ENCODE measurements at regions not wholly inside any gene's neighbourhood (a gene's known extent, or its start where the extent isn't known, plus 50 kb on each side); places are given as distances from the start of the nearest gene placed in this dataset.

DNA sequence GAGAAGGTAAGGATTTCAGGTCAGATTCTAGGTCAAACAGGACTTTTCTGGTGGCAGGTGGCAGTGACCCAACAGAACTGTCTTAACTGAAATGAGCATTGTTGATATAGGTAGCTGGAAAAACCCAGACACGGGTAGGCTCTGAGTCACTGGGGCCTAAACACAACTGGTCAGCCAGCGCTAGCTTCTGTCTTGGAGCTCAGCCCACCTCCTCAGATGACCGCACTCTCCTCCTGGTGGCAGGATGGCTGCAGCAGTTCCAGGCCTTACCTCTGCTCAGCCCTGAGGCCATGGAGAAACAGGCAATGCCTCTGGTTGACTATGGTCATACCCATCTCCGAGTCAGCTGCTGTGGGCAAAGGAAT is 61.1 kb upstream of the GATA2 start:
- TF ChIP-seq, protein P1, sequence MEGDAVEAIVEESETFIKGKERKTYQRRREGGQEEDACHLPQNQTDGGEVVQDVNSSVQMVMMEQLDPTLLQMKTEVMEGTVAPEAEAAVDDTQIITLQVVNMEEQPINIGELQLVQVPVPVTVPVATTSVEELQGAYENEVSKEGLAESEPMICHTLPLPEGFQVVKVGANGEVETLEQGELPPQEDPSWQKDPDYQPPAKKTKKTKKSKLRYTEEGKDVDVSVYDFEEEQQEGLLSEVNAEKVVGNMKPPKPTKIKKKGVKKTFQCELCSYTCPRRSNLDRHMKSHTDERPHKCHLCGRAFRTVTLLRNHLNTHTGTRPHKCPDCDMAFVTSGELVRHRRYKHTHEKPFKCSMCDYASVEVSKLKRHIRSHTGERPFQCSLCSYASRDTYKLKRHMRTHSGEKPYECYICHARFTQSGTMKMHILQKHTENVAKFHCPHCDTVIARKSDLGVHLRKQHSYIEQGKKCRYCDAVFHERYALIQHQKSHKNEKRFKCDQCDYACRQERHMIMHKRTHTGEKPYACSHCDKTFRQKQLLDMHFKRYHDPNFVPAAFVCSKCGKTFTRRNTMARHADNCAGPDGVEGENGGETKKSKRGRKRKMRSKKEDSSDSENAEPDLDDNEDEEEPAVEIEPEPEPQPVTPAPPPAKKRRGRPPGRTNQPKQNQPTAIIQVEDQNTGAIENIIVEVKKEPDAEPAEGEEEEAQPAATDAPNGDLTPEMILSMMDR (IDR thresholded peaks at IDR 0.05) = no peak
- TF ChIP-seq POLR2A (IDR thresholded peaks at IDR 0.05; ENCODE audit: low read depth) = no peak

Measured in esophagus muscularis mucosa (tissue), 3 donors.